ENCODE measurements at regions not wholly inside any gene's neighbourhood (a gene's known extent, or its start where the extent isn't known, plus 50 kb on each side); places are given as distances from the start of the nearest gene placed in this dataset.

DNA sequence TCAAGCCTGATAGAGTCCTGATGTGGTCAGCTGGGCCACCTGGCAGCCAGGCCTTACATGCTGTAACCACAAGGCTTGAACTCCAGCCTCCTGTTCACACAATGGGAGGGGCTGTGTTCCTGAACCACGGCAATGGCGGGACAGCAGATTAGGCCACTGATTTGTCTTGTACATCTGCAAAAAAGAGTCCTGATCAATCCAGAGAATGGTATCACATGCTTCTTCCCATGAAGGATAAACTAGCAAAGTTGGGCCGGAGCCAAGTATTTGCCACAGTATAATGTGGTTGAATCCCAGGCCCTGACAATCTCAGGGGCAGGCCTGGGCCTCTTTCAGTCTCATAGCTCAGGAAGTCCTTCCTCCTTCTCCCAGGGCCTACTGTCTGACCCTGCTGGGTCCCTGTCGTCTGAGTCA, 2182.5 kb upstream of the AGA start:
- intact Hi-C loops (cut with micrococcal nuclease) = no loop called here
- H3K36me3 Mint-ChIP-seq (ENCODE audit: insufficient read depth, unreplicated experiment) = no peaks in the 10 kb centered on the region
- DNase-seq (ENCODE audit: unreplicated experiment) = peak; percentile 34
- POLR2A ChIA-PET = interaction anchor here (0.9 kb wide), 1 partner anchor 182 kb away, joined by 3 read pairs; no protein-coding TSS in a partner anchor
- no TSS peak for BruUV-seq (replicated peaks)
- H3K4me3 Mint-ChIP-seq (ENCODE audit: unreplicated experiment) = no peak overlapping the region
- H3K9me3 Mint-ChIP-seq (ENCODE audit: unreplicated experiment) = no peaks in the 10 kb centered on the region
- CTCF ChIA-PET = interaction anchor here (0.6 to 1.1 kb wide), 2 partner anchors 10 to 698 kb away, joined by 3 read pairs; no protein-coding TSS in a partner anchor
- TF ChIP-seq, protein P1, sequence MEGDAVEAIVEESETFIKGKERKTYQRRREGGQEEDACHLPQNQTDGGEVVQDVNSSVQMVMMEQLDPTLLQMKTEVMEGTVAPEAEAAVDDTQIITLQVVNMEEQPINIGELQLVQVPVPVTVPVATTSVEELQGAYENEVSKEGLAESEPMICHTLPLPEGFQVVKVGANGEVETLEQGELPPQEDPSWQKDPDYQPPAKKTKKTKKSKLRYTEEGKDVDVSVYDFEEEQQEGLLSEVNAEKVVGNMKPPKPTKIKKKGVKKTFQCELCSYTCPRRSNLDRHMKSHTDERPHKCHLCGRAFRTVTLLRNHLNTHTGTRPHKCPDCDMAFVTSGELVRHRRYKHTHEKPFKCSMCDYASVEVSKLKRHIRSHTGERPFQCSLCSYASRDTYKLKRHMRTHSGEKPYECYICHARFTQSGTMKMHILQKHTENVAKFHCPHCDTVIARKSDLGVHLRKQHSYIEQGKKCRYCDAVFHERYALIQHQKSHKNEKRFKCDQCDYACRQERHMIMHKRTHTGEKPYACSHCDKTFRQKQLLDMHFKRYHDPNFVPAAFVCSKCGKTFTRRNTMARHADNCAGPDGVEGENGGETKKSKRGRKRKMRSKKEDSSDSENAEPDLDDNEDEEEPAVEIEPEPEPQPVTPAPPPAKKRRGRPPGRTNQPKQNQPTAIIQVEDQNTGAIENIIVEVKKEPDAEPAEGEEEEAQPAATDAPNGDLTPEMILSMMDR (IDR thresholded peaks at IDR 0.05; ENCODE audit: unreplicated experiment) = no peak
- no peaks in the 10 kb centered on the region for H3K27me3 Mint-ChIP-seq (ENCODE audit: insufficient read depth, unreplicated experiment)
- no peak overlapping the region for H3K27ac Mint-ChIP-seq (ENCODE audit: low read depth, unreplicated experiment)
- H3K4me1 Mint-ChIP-seq (ENCODE audit: insufficient read depth, unreplicated experiment) = no peaks in the 10 kb centered on the region

DNA sequence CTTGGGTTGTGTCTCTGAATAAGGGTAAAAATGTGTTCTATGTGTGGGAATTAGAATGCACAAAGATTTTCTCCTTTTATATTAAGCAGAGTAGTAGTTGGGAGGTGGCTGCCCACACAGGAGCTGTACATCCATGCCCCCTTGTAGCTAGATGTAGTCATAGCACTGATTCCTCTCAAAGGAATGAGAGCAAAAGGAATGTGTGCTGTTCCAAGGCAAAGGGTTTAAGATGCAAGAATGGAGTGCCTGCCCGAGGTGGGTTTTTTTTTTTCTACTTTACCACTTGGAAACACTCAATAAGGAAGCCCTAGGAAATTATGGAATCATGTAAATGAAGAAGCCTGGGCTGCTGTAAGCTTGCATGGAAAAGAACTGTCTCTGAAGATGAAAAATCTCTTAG, 2183.2 kb upstream of the AGA start:
- H3K4me3 Mint-ChIP-seq (ENCODE audit: unreplicated experiment) = no peak overlapping the region
- ChIA-PET POLR2A (interaction anchor here (0.6 kb wide), 1 partner anchor 228 kb away, joined by 4 read pairs; no protein-coding TSS in a partner anchor), CTCF (interaction anchor here (0.6 to 1.1 kb wide), 2 partner anchors 9 to 698 kb away, joined by 3 read pairs; no protein-coding TSS in a partner anchor)
- TF ChIP-seq, protein P1 (IDR thresholded peaks at IDR 0.05; ENCODE audit: unreplicated experiment) = peak; percentile 10
- intact Hi-C loops (cut with micrococcal nuclease) = no loop called here
- no peaks in the 10 kb centered on the region for H3K4me1 Mint-ChIP-seq (ENCODE audit: insufficient read depth, unreplicated experiment)
- H3K9me3 Mint-ChIP-seq (ENCODE audit: unreplicated experiment) = no peaks in the 10 kb centered on the region
- no peaks in the 10 kb centered on the region for H3K36me3 Mint-ChIP-seq (ENCODE audit: insufficient read depth, unreplicated experiment)
- H3K27ac Mint-ChIP-seq (ENCODE audit: low read depth, unreplicated experiment) = no peak overlapping the region
- no peaks in the 10 kb centered on the region for H3K27me3 Mint-ChIP-seq (ENCODE audit: insufficient read depth, unreplicated experiment)
- no TSS peak for BruUV-seq (replicated peaks)
- DNase-seq (ENCODE audit: unreplicated experiment) = peak; percentile 25

DNA sequence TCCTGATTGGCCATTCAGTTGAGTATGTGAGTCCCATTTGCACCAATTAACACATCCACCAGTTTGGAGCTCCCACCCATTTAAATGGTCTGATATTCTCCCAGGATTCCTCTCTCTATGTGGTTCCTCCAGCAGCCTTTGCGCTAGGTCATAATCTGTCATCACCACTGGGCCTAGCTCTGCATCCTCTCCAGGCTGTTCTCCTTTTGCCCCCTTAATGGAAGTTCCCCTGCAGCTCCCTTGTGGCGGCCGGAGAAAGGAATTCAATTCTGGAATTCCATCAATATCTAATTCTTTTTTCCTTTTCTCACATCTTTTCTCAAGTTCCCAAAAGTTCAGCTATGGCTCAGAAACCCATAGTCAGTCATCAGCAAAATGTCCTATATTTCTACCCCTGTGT, 2184.4 kb upstream of the AGA start:
- DNase-seq (ENCODE audit: unreplicated experiment) = no peak
- H3K27ac Mint-ChIP-seq (ENCODE audit: low read depth, unreplicated experiment) = no peak overlapping the region
- H3K27me3 Mint-ChIP-seq (ENCODE audit: insufficient read depth, unreplicated experiment) = no peaks in the 10 kb centered on the region
- no peaks in the 10 kb centered on the region for H3K4me1 Mint-ChIP-seq (ENCODE audit: insufficient read depth, unreplicated experiment)
- TF ChIP-seq, protein P1 (IDR thresholded peaks at IDR 0.05; ENCODE audit: unreplicated experiment) = no peak
- intact Hi-C loops (cut with micrococcal nuclease) = no loop called here
- H3K36me3 Mint-ChIP-seq (ENCODE audit: insufficient read depth, unreplicated experiment) = no peaks in the 10 kb centered on the region
- no TSS peak for BruUV-seq (replicated peaks)
- no peak overlapping the region for H3K4me3 Mint-ChIP-seq (ENCODE audit: unreplicated experiment)
- no peaks in the 10 kb centered on the region for H3K9me3 Mint-ChIP-seq (ENCODE audit: unreplicated experiment)
- POLR2A ChIA-PET = interaction anchor here (0.6 kb wide), 1 partner anchor 62 kb away, joined by 3 read pairs; no protein-coding TSS in a partner anchor
- CTCF ChIA-PET = interaction anchor here (0.8 kb wide), 1 partner anchor 117 kb away, joined by 6 read pairs; no protein-coding TSS in a partner anchor

DNA sequence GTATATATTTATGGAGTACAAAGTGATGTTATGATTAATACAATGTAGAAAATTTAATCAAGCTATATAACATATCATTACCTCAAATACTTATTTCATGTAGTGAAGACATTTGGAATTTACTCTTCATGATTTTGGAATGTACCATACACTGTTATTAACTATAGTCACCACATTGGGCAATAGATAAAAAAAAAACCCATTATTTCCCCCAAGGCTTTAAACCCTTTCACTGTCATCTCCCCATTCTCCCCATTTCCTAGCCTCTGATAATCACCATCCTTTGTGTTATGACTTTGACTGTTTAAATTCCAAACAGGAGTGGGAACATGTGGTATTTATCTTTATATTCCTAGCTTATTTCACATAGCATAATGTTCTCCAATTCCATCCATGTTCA, 2189.1 kb upstream of the AGA start:
- no peak for DNase-seq (ENCODE audit: unreplicated experiment)
- CTCF ChIA-PET = no interaction called here
- H3K4me1 Mint-ChIP-seq (ENCODE audit: insufficient read depth, unreplicated experiment) = no peaks in the 10 kb centered on the region
- intact Hi-C loops (cut with micrococcal nuclease) = no loop called here
- no TSS peak for BruUV-seq (replicated peaks)
- H3K9me3 Mint-ChIP-seq (ENCODE audit: unreplicated experiment) = no peaks in the 10 kb centered on the region
- POLR2A ChIA-PET = interaction anchor here (0.7 kb wide), 1 partner anchor 1540 kb away, joined by 3 read pairs; no protein-coding TSS in a partner anchor
- H3K36me3 Mint-ChIP-seq (ENCODE audit: insufficient read depth, unreplicated experiment) = no peaks in the 10 kb centered on the region
- no peak overlapping the region for H3K27ac Mint-ChIP-seq (ENCODE audit: low read depth, unreplicated experiment)
- TF ChIP-seq, protein P1 (IDR thresholded peaks at IDR 0.05; ENCODE audit: unreplicated experiment) = no peak
- no peaks in the 10 kb centered on the region for H3K27me3 Mint-ChIP-seq (ENCODE audit: insufficient read depth, unreplicated experiment)
- no peak overlapping the region for H3K4me3 Mint-ChIP-seq (ENCODE audit: unreplicated experiment)
